Liver (tissue), 8 donors: ENCODE measurements at regions not wholly inside any gene's neighbourhood (a gene's known extent, or its start where the extent isn't known, plus 50 kb on each side); places are given as distances from the start of the nearest gene placed in this dataset.

Experiments
- DNase-seq: peaks from one replicate; pipeline ENCODE4 v3.0.0-alpha.2; 2017; ENCODE audit warnings: low spot score
- H3K27ac ChIP-seq, 2 donors: one replicate each; pipeline ENCODE4 v1.7.0; 2013; ENCODE audit warnings: inconsistent platforms in 2 of 2, low read length in 2 of 2, control low read depth in 1 of 2, low read depth in 1 of 2, mild to moderate bottlenecking in 1 of 2
- H3K27me3 ChIP-seq, 4 donors: one replicate each; pipeline versions ENCODE4 v1.6.1 to v1.7.0; 2013; ENCODE audit warnings: low read length in 3 of 4, inconsistent platforms in 1 of 4, mild to moderate bottlenecking in 1 of 4, moderate library complexity in 1 of 4; ENCODE audit not compliant: control insufficient read depth in 4 of 4, insufficient read depth in 4 of 4
- H3K36me3 ChIP-seq, 4 donors: one replicate each; pipeline versions ENCODE4 v1.6.1 to v1.7.0; 2013; ENCODE audit warnings: low read length in 3 of 4, mild to moderate bottlenecking in 3 of 4, low read depth in 1 of 4, moderate library complexity in 1 of 4; ENCODE audit not compliant: control insufficient read depth in 4 of 4, insufficient read depth in 3 of 4
- H3K4me1 ChIP-seq, 4 donors: one replicate each; pipeline versions ENCODE4 v1.6.1 to v1.7.0; 2013; ENCODE audit warnings: low read length in 3 of 4, mild to moderate bottlenecking in 3 of 4, moderate library complexity in 1 of 4; ENCODE audit not compliant: control insufficient read depth in 4 of 4, insufficient read depth in 4 of 4
- H3K4me3 ChIP-seq, 3 donors: one replicate each; pipeline versions ENCODE4 v1.6.1 to v1.7.0; 2013; ENCODE audit warnings: low read length in 3 of 3, control low read depth in 1 of 3, low read depth in 1 of 3, mild to moderate bottlenecking in 1 of 3
- H3K9ac ChIP-seq, 2 donors: one replicate each; pipeline ENCODE4 v1.7.0; 2013; ENCODE audit warnings: low read length in 2 of 2, mild to moderate bottlenecking in 2 of 2, moderate library complexity in 2 of 2, control low read depth in 1 of 2, low read depth in 1 of 2
- H3K9me3 ChIP-seq, 4 donors: one replicate each; pipeline versions ENCODE4 v1.6.1 to v1.7.0; 2013; ENCODE audit warnings: low read length in 3 of 4; ENCODE audit not compliant: control insufficient read depth in 4 of 4
- EGR1 ChIP-seq, 2 donors: IDR thresholded peaks; 2 replicates each; pipeline ENCODE4 v1.6.1; 2016 to 2018; ENCODE audit warnings: antibody characterized with exemption in 2 of 2, low read depth in 2 of 2
- FOXA1 ChIP-seq: IDR thresholded peaks from 2 replicates; pipeline ENCODE4 v1.6.1; 2016; ENCODE audit warnings: antibody characterized with exemption
- FOXA2 ChIP-seq: IDR thresholded peaks from 2 replicates; pipeline ENCODE4 v1.6.1; 2016; ENCODE audit warnings: antibody characterized with exemption
- GABPA ChIP-seq, 2 donors: IDR thresholded peaks in 1 of 2; conservative IDR thresholded peaks in 1 of 2; 2 replicates each; pipeline ENCODE4 v1.6.1; 2016; ENCODE audit warnings: antibody characterized with exemption in 2 of 2, mild to moderate bottlenecking in 1 of 2, moderate library complexity in 1 of 2
- HNF4A ChIP-seq, 2 donors: conservative IDR thresholded peaks; 2 replicates each; pipeline ENCODE4 v1.6.1; 2016; ENCODE audit warnings: antibody characterized with exemption in 2 of 2, mild to moderate bottlenecking in 2 of 2
- HNF4G ChIP-seq: IDR thresholded peaks from 2 replicates; pipeline ENCODE4 v1.6.1; 2016; ENCODE audit warnings: antibody characterized with exemption
- JUND ChIP-seq, 2 donors: IDR thresholded peaks; 2 replicates each; pipeline ENCODE4 v1.6.1; 2016; ENCODE audit warnings: antibody characterized with exemption in 2 of 2
- NR2F2 ChIP-seq: IDR thresholded peaks from 2 replicates; pipeline ENCODE4 v1.6.1; 2016; ENCODE audit warnings: antibody characterized with exemption
- RAD21 ChIP-seq, 2 donors: IDR thresholded peaks; 2 replicates each; pipeline ENCODE4 v1.6.1; 2016; ENCODE audit warnings: antibody characterized with exemption in 2 of 2, mild to moderate bottlenecking in 2 of 2
- RXRA ChIP-seq, 2 donors: IDR thresholded peaks; 2 replicates each; pipeline ENCODE4 v1.6.1; 2017 to 2018; ENCODE audit warnings: antibody characterized with exemption in 2 of 2, mild to moderate bottlenecking in 1 of 2
- SP1 ChIP-seq: IDR thresholded peaks from 2 replicates; pipeline ENCODE4 v1.6.1; 2018; ENCODE audit warnings: antibody characterized with exemption, mild to moderate bottlenecking
- TAF1 ChIP-seq: conservative IDR thresholded peaks from 2 replicates; pipeline ENCODE4 v1.6.1; 2016; ENCODE audit warnings: antibody characterized with exemption, mild to moderate bottlenecking
- YY1 ChIP-seq: IDR thresholded peaks from 2 replicates; pipeline ENCODE4 v1.6.1; 2016; ENCODE audit warnings: antibody characterized with exemption, mild to moderate bottlenecking
- WGBS: extraction: QIAGEN DNeasy Blood & Tissue Kit; methylation state at CpG from one replicate; pipeline ENCODE4 v1.1.7; 2013; 5-methylcytosine and 5-hydroxymethylcytosine counted together
- TF ChIP-seq, protein P1 (sequence below): IDR thresholded peaks from 2 replicates; pipeline ENCODE4 v1.6.1; 2016; ENCODE audit warnings: antibody characterized with exemption
- TF ChIP-seq, protein P2 (sequence below): IDR thresholded peaks from 2 replicates; pipeline ENCODE4 v1.6.1; 2016; ENCODE audit warnings: antibody characterized with exemption
- TF ChIP-seq, protein P3 (sequence below): fragments of 150-350 bp; IDR thresholded peaks from 2 replicates; pipeline ENCODE4 v1.5.1; 2017; ENCODE audit warnings: improper control_type of control experiment, low read depth, low read length; ENCODE audit not compliant: missing input control
- TF ChIP-seq, protein P4 (sequence below): IDR thresholded peaks from 2 replicates; pipeline ENCODE4 v1.6.1; 2016; ENCODE audit warnings: antibody characterized with exemption, mild to moderate bottlenecking
- TF ChIP-seq, protein P5 (sequence below): IDR thresholded peaks from 2 replicates; pipeline ENCODE4 v1.6.1; 2016; ENCODE audit warnings: antibody characterized with exemption
- donor health status: healthy.
- donor health status: healthy.
- donor health status: healthy.
- donor health status: healthy.
- donor health status: healthy.

DNA sequence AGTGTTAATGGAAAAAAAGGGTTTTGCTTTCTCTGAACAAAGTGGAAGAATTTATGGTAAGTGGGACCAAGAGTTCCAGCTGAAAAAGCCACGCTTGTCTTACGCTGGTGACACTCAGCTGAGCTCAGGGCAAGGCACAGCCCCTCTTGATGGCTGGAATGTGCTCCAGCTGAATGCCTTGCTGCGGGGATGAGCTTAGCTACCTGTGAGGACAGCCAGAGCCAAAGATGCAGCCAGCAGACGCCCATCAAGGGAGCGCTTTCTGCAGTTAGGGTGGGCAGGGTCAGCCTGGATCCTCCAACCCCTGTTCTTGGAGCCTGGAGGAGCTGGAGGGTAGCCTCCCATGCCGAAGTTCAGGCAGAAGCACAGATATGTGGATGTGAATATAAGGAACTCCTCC, 191.4 kb downstream of the SCP2D1 start:
- 85% methylated on average over 6 of the region's 6 CpGs for whole genome bisulfite sequencing
- Histone ChIP-seq H3K27ac (no peak overlapping the region), H3K36me3 (no peaks in the 10 kb centered on the region), H3K27me3 (no peaks in the 10 kb centered on the region), H3K4me1 (peaks cover 0 to 11% (median 8%) of the 10 kb centered on the region in 4 donors), H3K9ac (no peak overlapping the region), H3K9me3 (no peaks in the 10 kb centered on the region), H3K4me3 (no peak overlapping the region)
- DNase-seq = no peak
- no peak for TF ChIP-seq GABPA (IDR thresholded peaks at IDR 0.05 in 1 of 2, conservative IDR thresholded peaks at IDR 0.05 in 1 of 2)
- TF ChIP-seq EGR1 (IDR thresholded peaks at IDR 0.05; ENCODE audit: low read depth in 2 of 2) = no peak
- TF ChIP-seq, protein P1, sequence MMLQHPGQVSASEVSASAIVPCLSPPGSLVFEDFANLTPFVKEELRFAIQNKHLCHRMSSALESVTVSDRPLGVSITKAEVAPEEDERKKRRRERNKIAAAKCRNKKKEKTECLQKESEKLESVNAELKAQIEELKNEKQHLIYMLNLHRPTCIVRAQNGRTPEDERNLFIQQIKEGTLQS = no peak
- TF ChIP-seq, protein P2, sequence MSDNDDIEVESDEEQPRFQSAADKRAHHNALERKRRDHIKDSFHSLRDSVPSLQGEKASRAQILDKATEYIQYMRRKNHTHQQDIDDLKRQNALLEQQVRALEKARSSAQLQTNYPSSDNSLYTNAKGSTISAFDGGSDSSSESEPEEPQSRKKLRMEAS = no peak
- no peak for TF ChIP-seq NR2F2
- no peak for TF ChIP-seq JUND (IDR thresholded peaks at IDR 0.05)
- no peak for TF ChIP-seq HNF4G
- no peak for TF ChIP-seq YY1
- TF ChIP-seq FOXA1 = no peak
- no peak for TF ChIP-seq RXRA (IDR thresholded peaks at IDR 0.05)
- TF ChIP-seq, protein P3, sequence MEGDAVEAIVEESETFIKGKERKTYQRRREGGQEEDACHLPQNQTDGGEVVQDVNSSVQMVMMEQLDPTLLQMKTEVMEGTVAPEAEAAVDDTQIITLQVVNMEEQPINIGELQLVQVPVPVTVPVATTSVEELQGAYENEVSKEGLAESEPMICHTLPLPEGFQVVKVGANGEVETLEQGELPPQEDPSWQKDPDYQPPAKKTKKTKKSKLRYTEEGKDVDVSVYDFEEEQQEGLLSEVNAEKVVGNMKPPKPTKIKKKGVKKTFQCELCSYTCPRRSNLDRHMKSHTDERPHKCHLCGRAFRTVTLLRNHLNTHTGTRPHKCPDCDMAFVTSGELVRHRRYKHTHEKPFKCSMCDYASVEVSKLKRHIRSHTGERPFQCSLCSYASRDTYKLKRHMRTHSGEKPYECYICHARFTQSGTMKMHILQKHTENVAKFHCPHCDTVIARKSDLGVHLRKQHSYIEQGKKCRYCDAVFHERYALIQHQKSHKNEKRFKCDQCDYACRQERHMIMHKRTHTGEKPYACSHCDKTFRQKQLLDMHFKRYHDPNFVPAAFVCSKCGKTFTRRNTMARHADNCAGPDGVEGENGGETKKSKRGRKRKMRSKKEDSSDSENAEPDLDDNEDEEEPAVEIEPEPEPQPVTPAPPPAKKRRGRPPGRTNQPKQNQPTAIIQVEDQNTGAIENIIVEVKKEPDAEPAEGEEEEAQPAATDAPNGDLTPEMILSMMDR = no peak
- TF ChIP-seq TAF1 = no peak
- TF ChIP-seq RAD21 (IDR thresholded peaks at IDR 0.05) = no peak
- TF ChIP-seq, protein P4, sequence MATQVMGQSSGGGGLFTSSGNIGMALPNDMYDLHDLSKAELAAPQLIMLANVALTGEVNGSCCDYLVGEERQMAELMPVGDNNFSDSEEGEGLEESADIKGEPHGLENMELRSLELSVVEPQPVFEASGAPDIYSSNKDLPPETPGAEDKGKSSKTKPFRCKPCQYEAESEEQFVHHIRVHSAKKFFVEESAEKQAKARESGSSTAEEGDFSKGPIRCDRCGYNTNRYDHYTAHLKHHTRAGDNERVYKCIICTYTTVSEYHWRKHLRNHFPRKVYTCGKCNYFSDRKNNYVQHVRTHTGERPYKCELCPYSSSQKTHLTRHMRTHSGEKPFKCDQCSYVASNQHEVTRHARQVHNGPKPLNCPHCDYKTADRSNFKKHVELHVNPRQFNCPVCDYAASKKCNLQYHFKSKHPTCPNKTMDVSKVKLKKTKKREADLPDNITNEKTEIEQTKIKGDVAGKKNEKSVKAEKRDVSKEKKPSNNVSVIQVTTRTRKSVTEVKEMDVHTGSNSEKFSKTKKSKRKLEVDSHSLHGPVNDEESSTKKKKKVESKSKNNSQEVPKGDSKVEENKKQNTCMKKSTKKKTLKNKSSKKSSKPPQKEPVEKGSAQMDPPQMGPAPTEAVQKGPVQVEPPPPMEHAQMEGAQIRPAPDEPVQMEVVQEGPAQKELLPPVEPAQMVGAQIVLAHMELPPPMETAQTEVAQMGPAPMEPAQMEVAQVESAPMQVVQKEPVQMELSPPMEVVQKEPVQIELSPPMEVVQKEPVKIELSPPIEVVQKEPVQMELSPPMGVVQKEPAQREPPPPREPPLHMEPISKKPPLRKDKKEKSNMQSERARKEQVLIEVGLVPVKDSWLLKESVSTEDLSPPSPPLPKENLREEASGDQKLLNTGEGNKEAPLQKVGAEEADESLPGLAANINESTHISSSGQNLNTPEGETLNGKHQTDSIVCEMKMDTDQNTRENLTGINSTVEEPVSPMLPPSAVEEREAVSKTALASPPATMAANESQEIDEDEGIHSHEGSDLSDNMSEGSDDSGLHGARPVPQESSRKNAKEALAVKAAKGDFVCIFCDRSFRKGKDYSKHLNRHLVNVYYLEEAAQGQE = no peak
- TF ChIP-seq, protein P5, sequence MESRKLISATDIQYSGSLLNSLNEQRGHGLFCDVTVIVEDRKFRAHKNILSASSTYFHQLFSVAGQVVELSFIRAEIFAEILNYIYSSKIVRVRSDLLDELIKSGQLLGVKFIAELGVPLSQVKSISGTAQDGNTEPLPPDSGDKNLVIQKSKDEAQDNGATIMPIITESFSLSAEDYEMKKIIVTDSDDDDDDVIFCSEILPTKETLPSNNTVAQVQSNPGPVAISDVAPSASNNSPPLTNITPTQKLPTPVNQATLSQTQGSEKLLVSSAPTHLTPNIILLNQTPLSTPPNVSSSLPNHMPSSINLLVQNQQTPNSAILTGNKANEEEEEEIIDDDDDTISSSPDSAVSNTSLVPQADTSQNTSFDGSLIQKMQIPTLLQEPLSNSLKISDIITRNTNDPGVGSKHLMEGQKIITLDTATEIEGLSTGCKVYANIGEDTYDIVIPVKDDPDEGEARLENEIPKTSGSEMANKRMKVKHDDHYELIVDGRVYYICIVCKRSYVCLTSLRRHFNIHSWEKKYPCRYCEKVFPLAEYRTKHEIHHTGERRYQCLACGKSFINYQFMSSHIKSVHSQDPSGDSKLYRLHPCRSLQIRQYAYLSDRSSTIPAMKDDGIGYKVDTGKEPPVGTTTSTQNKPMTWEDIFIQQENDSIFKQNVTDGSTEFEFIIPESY = no peak
- no peak for TF ChIP-seq HNF4A (conservative IDR thresholded peaks at IDR 0.05)
- TF ChIP-seq SP1 = no peak

DNA sequence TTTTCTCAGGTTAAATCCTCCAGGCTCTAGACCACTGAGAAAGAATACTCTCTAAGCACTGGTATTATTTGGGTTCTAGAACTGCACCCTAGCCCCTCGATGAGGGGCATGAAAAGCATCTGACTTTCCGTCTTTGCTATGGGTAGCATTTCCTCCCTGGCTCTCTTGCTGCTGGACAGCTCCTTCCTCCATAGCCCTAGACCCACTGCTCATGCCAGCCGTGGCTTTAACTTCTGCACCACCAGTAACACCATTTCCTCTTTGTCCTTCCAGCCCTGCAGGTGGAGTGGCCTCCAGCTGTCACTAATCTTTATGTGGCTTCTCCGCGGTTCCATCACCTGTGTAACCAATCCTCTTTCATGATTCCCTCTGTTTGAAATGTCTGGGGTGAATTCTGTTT, 194.9 kb downstream of the SCP2D1 start:
- no peak overlapping the region for H3K4me3 ChIP-seq
- H3K9me3 ChIP-seq = no peaks in the 10 kb centered on the region
- TF ChIP-seq SP1 (no peak), FOXA2 (no peak)
- TF ChIP-seq, protein P4 = peak; percentile 94
- WGBS = 75% methylated on average over 5 of the region's 5 CpGs
- H3K27me3 ChIP-seq = no peaks in the 10 kb centered on the region
- no peaks in the 10 kb centered on the region for H3K36me3 ChIP-seq
- no peak for DNase-seq
- no peak overlapping the region for H3K27ac ChIP-seq
- no peak overlapping the region for H3K9ac ChIP-seq
- peaks cover 0 to 11% (median 8%) of the 10 kb centered on the region in 4 donors for H3K4me1 ChIP-seq
